ENCODE measurements at regions not wholly inside any gene's neighbourhood (a gene's known extent, or its start where the extent isn't known, plus 50 kb on each side); places are given as distances from the start of the nearest gene placed in this dataset.

GRCh38 chr3:130843441-130843840 is 50.4 kb upstream of the ATP2C1 start:
- TF ChIP-seq POLR2A (IDR thresholded peaks at IDR 0.05) (no peak), CTCF (IDR thresholded peaks at IDR 0.05) (no peak), EP300 (IDR thresholded peaks at IDR 0.05) (no peak), POLR2AphosphoS5 (IDR thresholded peaks at IDR 0.05) (no peak)

Data from upper lobe of left lung (tissue), 4 donors.